ENCODE measurements at regions not wholly inside any gene's neighbourhood (a gene's known extent, or its start where the extent isn't known, plus 50 kb on each side); places are given as distances from the start of the nearest gene placed in this dataset.

- TF ChIP-seq POLR2A (IDR thresholded peaks at IDR 0.05) (no peak), CTCF (IDR thresholded peaks at IDR 0.05 in 8 of 11, conservative IDR thresholded peaks at IDR 0.05 in 3 of 11) (no peak), POLR2AphosphoS5 (IDR thresholded peaks at IDR 0.05) (no peak)
Observed at GRCh38 chr13:109329175-109329574, 457.2 kb downstream of the IRS2 start.

Data from spleen (tissue), 7 donors.